GOT3 (cell line): ENCODE measurements at regions not wholly inside any gene's neighbourhood (a gene's known extent, or its start where the extent isn't known, plus 50 kb on each side); places are given as distances from the start of the nearest gene placed in this dataset.
"Not testable (repeated sequence)": the region's sequence is repeated elsewhere in the genome, so short reads cannot be mapped to it uniquely, and the experiment has no call there.

Source experiments
- DNase-seq: peaks from one replicate; lab custom pipeline; 2025; ENCODE audit warnings: mixed read lengths; lab: John Stamatoyannopoulos, UW

GRCh38 chr3:153906366-153906765 is 214.8 kb upstream of the ARHGEF26 start:
- DNase-seq, result no peak

- DNase-seq, result no peak
Observed at GRCh38 chr3:153910387-153910786, 210.8 kb upstream of the ARHGEF26 start.

- no peak for DNase-seq
Observed at GRCh38 chr3:153911116-153911515, 210.1 kb upstream of the ARHGEF26 start.

GRCh38 chr3:153919773-153920172 is 201.4 kb upstream of the ARHGEF26 start:
- no peak for DNase-seq

- no peak for DNase-seq
Observed at GRCh38 chr3:153921826-153922225, 199.4 kb upstream of the ARHGEF26 start.

- no peak for DNase-seq
Observed at GRCh38 chr3:153925841-153926514, 195.2 kb upstream of the ARHGEF26 start.

- no peak for DNase-seq
Observed at GRCh38 chr3:153927107-153927506, 194.1 kb upstream of the ARHGEF26 start.

GRCh38 chr3:153928851-153929250 is 192.3 kb upstream of the ARHGEF26 start:
- DNase-seq, result no peak

- DNase-seq, result not testable (repeated sequence)
Observed at GRCh38 chr3:153933481-153933880, 187.7 kb upstream of the ARHGEF26 start.

- DNase-seq, result no peak
Observed at GRCh38 chr3:153944084-153944483, 177.1 kb upstream of the ARHGEF26 start.

GRCh38 chr3:153951276-153951675 is 169.9 kb upstream of the ARHGEF26 start:
- DNase-seq, result no peak

GRCh38 chr3:153952091-153952490 is 169.1 kb upstream of the ARHGEF26 start:
- DNase-seq, result no peak

GRCh38 chr3:153956613-153957012 is 164.6 kb upstream of the ARHGEF26 start:
- DNase-seq, result no peak

- no peak for DNase-seq
Observed at GRCh38 chr3:153957421-153957820, 163.8 kb upstream of the ARHGEF26 start.

GRCh38 chr3:153958635-153959595 is 162.3 kb upstream of the ARHGEF26 start:
- DNase-seq, result no peak

- no peak for DNase-seq
Observed at GRCh38 chr3:153960458-153961074, 160.6 kb upstream of the ARHGEF26 start.

GRCh38 chr3:153961494-153961893 is 159.7 kb upstream of the ARHGEF26 start:
- DNase-seq, result no peak

GRCh38 chr3:153963012-153963411 is 158.2 kb upstream of the ARHGEF26 start:
- no peak for DNase-seq

- DNase-seq, result no peak
Observed at GRCh38 chr3:153967260-153967659, 153.9 kb upstream of the ARHGEF26 start.

- DNase-seq, result no peak
Observed at GRCh38 chr3:153970047-153970446, 151.1 kb upstream of the ARHGEF26 start.

- DNase-seq, result no peak
Observed at GRCh38 chr3:153970741-153971347, 150.3 kb upstream of the ARHGEF26 start.

GRCh38 chr3:153972862-153973261 is 148.3 kb upstream of the ARHGEF26 start:
- DNase-seq, result no peak
